ENCODE measurements at regions not wholly inside any gene's neighbourhood (a gene's known extent, or its start where the extent isn't known, plus 50 kb on each side); places are given as distances from the start of the nearest gene placed in this dataset.

DNA sequence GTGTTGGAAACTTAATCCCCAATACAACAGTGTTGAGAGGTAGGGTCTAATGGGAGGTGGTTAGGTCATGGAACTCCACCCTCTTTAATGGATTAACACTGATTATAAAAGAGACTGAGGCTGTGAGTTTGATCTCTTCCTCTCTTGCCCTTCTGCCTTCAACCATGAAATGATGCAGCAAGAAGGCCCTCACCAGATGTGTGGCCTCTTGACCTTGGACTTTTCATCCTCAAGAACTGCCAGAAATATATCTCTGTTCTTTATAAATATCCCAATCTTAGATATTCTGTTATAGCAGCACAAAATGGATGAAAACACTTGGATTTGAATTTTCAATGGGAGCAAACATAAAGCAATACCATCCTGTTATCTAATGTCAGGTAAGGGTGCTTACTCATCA, 67.6 kb downstream of the NMUR2 start:
- Mint-ChIP-seq H3K4me3 (no peak overlapping the region), H3K9me3 (no peaks in the 10 kb centered on the region), H3K36me3 (no peaks in the 10 kb centered on the region), H3K4me1 (peaks cover 4% of the 10 kb centered on the region), H3K27me3 (peaks cover 1% of the 10 kb centered on the region), H3K27ac (no peak overlapping the region)
- DNase-seq (ENCODE audit: low spot score in 2 of 2) = no peak
- no peak for ATAC-seq (ENCODE audit: low read depth)

DNA sequence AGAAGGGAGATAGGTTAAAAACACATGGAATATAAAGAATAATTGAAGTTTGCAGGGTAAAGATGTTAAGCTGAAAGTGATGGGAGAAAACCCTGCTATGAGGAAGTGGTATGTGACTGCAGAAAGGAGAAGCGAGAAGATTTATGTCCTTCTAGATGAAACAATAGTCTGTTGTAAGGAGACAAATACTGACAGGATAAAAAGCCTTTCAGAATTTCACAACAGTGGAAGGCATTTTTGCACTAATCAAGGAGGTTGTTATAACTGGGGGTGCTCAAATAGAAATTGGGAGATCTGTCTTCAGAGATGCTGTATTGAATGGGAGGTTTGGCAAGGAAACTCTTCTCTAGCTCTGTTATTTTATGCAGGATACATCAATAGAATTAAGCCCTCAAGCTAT, 69.6 kb downstream of the NMUR2 start:
- ATAC-seq (ENCODE audit: low read depth) (no peak), DNase-seq (ENCODE audit: low spot score in 2 of 2) (no peak)
- H3K27ac Mint-ChIP-seq = no peak overlapping the region
- peaks cover 5% of the 10 kb centered on the region for H3K27me3 Mint-ChIP-seq
- no peaks in the 10 kb centered on the region for H3K9me3 Mint-ChIP-seq
- no peaks in the 10 kb centered on the region for H3K36me3 Mint-ChIP-seq
- H3K4me1 Mint-ChIP-seq = peaks cover 4% of the 10 kb centered on the region
- H3K4me3 Mint-ChIP-seq = no peak overlapping the region

DNA sequence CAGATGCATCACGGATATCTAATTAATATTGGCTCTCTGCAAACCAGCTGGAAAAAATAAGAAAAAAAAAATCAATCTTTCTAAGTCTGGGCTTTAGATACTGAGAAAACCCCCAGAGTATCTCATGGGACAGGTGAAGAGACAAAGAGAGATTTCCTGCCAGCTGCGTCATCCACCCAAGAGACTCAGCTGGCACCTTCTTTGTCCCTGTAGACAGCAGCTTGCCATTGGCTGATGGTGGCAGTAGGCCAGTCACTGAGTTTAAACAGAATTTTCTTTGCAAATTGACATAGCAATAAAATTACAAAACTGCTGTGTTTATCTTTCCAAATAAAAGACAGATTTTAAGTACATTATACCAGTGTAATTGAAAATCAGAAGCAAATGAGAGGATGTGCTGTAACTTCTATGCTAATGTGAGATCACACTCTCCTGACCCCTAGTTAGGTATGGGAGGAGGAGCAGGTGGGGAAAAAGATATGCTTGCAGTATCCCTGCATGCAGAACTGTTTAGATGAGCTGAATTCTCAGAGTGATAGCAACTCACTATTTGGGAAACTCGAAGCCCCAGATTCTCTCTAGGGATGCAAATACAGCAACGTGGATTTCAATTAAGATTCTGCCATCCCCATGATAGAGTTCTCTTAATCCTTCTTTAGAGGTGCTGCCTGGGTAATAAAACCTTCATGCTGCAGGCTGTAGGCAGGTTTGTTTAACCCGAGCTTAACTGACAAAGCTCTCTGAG, 72.2 kb downstream of the NMUR2 start:
- H3K27ac Mint-ChIP-seq = no peak overlapping the region
- DNase-seq (ENCODE audit: low spot score in 2 of 2) (no peak), ATAC-seq (ENCODE audit: low read depth) (peak; percentile 26)
- H3K36me3 Mint-ChIP-seq = no peaks in the 10 kb centered on the region
- H3K9me3 Mint-ChIP-seq = no peaks in the 10 kb centered on the region
- peaks cover 6% of the 10 kb centered on the region for H3K27me3 Mint-ChIP-seq
- H3K4me3 Mint-ChIP-seq = no peak overlapping the region
- H3K4me1 Mint-ChIP-seq = peaks cover 4% of the 10 kb centered on the region

DNA sequence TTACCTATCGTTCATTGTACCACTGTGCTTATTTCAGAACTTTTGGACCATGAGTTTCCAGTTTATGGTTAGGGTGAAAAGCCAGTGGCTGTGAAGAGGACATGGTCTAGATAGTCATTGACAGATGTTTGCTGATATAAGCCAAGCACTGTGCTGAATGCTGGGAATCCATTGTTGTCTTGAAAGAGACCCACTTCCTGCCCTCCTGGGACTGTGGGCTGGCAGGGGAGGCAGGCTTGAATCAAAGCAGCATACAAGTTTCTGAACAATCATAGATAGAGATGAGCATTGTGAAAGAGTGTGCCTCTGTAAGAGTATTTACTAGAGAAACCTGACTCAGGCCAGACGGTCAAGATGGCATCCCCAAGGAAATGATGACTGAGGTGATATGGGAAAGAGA, 73.4 kb downstream of the NMUR2 start:
- Mint-ChIP-seq H3K27me3 (peaks cover 6% of the 10 kb centered on the region), H3K4me3 (no peak overlapping the region), H3K4me1 (peaks cover 4% of the 10 kb centered on the region), H3K36me3 (no peaks in the 10 kb centered on the region), H3K27ac (no peak overlapping the region), H3K9me3 (no peaks in the 10 kb centered on the region)
- no peak for DNase-seq (ENCODE audit: low spot score in 2 of 2)
- no peak for ATAC-seq (ENCODE audit: low read depth)

DNA sequence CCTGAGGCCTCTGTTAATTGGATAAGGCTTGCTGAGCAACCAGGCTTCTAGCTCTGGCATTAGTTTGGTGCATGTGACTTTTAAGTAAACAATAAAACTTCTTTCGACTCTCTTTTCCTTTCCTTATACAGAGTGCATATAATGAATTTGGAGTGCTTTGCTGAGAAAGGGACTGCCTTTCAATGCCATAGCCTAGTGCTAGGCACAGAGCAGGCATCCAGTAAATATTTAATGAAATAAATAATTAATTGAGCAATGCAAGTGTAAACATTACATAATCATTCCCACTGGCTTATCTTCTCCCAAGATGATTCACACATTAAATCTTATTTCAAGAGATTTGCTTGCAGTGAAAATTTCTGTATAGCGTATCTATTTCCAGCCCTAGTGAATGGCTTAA, 74.1 kb downstream of the NMUR2 start:
- no peaks in the 10 kb centered on the region for H3K36me3 Mint-ChIP-seq
- H3K4me3 Mint-ChIP-seq = no peak overlapping the region
- H3K9me3 Mint-ChIP-seq = peaks cover under 1% of the 10 kb centered on the region
- ATAC-seq (ENCODE audit: low read depth) (no peak), DNase-seq (ENCODE audit: low spot score in 2 of 2) (no peak)
- H3K27ac Mint-ChIP-seq = no peak overlapping the region
- H3K4me1 Mint-ChIP-seq = peaks cover 4% of the 10 kb centered on the region
- H3K27me3 Mint-ChIP-seq = peaks cover 6% of the 10 kb centered on the region

DNA sequence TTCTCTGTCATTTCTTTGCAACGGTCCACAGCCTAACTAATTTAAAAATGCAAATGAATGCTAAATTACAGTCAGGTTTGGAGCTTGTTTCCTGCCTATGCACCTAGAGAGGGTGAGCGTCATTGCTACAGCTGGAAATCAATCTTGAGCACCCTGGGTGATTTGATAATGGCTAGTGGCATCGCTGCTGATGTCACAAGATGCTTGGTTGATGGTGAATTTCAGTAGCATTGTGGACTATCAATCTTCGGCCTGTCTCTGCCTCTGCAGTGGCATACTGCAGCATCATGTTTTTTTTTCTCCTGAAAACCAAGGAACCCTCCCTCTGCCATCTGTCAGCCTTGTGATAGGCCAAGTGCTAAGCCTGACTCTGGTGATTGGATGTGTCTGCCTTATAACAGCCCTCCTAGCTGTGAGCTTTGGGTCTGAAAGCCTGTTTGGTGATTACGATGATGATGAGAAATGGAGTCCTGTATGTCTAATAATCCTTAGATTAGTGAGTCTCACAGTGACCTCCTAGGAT, 75.3 kb downstream of the NMUR2 start:
- H3K27me3 Mint-ChIP-seq = peaks cover 6% of the 10 kb centered on the region
- ATAC-seq (ENCODE audit: low read depth) = no peak
- H3K4me1 Mint-ChIP-seq = no peaks in the 10 kb centered on the region
- DNase-seq (ENCODE audit: low spot score in 2 of 2) = no peak
- no peak overlapping the region for H3K4me3 Mint-ChIP-seq
- H3K27ac Mint-ChIP-seq = no peak overlapping the region
- H3K9me3 Mint-ChIP-seq = peaks cover 6% of the 10 kb centered on the region
- no peaks in the 10 kb centered on the region for H3K36me3 Mint-ChIP-seq

DNA sequence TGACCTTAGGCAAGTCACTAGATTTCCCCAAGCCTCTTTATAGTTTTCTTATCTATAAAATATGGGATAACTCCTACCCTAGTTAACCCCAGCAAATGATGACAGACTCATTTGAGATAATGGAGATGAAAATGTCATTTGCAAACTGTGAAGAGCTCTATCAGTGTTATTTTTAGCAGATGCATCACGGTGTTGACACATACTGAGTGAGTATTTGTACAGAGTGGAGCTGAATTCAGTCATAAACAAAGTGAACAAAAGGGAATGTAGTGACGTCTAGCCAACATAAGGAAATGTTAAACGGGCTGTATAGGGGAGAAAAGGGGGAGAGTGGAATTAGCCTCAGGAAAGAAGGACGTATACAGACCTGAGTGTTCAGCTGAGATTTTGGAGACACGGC, 75.9 kb downstream of the NMUR2 start:
- Mint-ChIP-seq H3K9me3 (peaks cover 6% of the 10 kb centered on the region), H3K27ac (no peak overlapping the region), H3K27me3 (peaks cover 6% of the 10 kb centered on the region), H3K4me3 (no peak overlapping the region), H3K36me3 (no peaks in the 10 kb centered on the region), H3K4me1 (no peaks in the 10 kb centered on the region)
- no peak for ATAC-seq (ENCODE audit: low read depth)
- no peak for DNase-seq (ENCODE audit: low spot score in 2 of 2)

DNA sequence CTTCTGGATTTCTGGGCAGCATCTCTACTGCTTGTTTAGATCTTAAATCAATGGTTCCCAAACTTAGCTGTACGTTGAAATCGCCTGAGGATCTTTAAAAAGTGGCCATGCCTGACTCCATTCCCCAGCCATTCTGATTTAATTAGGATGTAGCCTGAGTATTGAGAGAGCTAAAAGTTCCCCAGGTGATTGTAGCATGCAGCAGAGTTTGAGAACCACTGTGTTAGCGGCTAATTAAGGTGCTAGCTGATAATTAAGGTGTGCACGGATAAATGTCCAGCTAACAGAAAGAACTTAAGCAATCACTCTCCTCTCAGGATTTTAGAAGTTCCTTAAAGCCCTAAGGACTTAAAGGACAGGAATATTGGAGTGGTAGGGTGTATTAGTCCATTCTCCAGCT, 89.1 kb downstream of the NMUR2 start:
- H3K36me3 Mint-ChIP-seq = no peaks in the 10 kb centered on the region
- DNase-seq (ENCODE audit: low spot score in 2 of 2) (no peak), ATAC-seq (ENCODE audit: low read depth) (no peak)
- no peaks in the 10 kb centered on the region for H3K4me1 Mint-ChIP-seq
- peaks cover 10% of the 10 kb centered on the region for H3K27me3 Mint-ChIP-seq
- H3K4me3 Mint-ChIP-seq = no peak overlapping the region
- H3K9me3 Mint-ChIP-seq = no peaks in the 10 kb centered on the region
- no peak overlapping the region for H3K27ac Mint-ChIP-seq

DNA sequence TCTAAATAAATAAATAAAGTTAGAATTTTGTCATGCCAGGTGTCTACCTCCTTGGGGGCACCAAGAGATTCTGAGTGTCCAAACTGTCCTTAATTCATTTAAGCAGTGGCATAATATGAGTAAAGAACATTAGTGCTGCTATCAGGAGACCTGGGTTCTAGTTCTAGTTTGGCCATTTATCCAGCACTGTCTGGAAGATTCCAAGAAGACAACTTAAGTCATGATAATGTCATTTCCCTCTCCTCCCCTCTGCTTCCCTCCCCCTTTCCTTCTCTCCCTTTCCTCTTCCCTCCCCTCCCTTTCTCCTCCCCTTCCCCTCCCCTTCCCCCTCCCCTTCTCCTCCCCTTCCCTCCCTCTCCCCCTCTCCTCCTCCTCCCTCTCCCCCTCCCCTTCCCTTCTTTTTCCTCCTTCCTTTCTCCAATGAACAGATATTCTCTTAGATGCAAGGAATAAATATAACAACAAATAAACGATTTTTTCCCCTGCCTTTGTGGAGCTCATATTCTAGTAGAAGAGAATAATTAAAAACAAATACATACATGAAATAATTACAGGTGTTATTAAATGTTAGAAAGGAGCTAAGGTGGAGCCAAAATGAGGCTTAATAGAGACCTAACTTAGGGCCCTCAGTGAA, 90.8 kb downstream of the NMUR2 start:
- no peaks in the 10 kb centered on the region for H3K9me3 Mint-ChIP-seq

DNA sequence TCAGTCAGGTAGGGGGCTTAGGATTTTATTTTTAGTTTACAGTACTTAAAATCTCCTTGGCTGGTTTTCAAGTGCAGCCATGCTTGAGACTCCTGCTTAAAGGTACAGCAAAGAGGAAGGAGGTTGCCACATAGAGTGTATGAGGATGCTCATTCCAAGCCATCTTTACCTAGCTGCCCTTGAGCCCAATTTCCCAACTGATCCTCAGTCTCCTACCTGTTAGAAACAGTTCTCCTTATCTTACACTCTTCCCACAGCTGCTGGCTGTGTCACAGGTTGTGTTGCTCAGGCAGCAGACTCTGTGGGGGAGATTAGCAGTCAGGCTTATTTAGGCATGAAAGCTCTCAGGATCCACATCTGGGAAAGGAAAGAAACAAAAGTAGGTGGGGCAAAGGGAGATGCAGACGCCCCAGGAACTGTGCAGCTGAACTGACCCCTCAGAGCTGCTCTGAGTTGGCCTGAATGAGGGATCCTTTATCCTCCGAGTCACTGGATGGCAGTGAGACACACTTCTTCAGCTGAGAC, 95.1 kb downstream of the NMUR2 start:
- H3K4me1 Mint-ChIP-seq = no peaks in the 10 kb centered on the region
- H3K27ac Mint-ChIP-seq = no peak overlapping the region
- no peak overlapping the region for H3K4me3 Mint-ChIP-seq
- no peaks in the 10 kb centered on the region for H3K36me3 Mint-ChIP-seq
- ATAC-seq (ENCODE audit: low read depth) (no peak), DNase-seq (ENCODE audit: low spot score in 2 of 2) (no peak)
- no peaks in the 10 kb centered on the region for H3K9me3 Mint-ChIP-seq
- peaks cover 4% of the 10 kb centered on the region for H3K27me3 Mint-ChIP-seq

More for the DNA sequence above, 90.8 kb downstream of the NMUR2 start:
- H3K27me3 Mint-ChIP-seq = peaks cover 11% of the 10 kb centered on the region
- ATAC-seq (ENCODE audit: low read depth) = no peak
- no peak overlapping the region for H3K4me3 Mint-ChIP-seq
- H3K36me3 Mint-ChIP-seq = no peaks in the 10 kb centered on the region
- no peaks in the 10 kb centered on the region for H3K4me1 Mint-ChIP-seq
- DNase-seq (ENCODE audit: low spot score in 2 of 2) = no peak
- no peak overlapping the region for H3K27ac Mint-ChIP-seq

DNA sequence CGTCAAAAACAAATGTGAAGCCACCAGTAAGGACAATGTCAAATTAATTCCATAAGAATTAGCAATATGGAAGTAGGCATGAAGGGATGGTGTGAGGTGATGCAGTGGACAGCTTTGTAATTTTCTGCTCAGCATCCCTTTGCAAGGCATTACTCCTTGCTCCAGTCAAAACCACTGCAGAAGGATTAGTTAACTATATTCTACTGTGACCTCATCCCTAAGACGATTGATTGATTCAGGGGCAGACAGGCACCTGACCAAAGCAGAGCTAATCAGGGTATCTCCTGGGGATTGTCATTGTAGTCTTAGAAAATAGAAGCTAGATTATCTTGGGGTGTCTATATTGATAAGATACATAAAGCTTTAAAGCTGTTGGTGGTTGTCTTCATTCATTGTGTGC, 98.7 kb downstream of the NMUR2 start:
- H3K4me1 Mint-ChIP-seq = no peaks in the 10 kb centered on the region
- H3K4me3 Mint-ChIP-seq = no peak overlapping the region
- H3K27me3 Mint-ChIP-seq = peaks cover 12% of the 10 kb centered on the region
- DNase-seq (ENCODE audit: low spot score in 2 of 2) (no peak), ATAC-seq (ENCODE audit: low read depth) (no peak)
- no peaks in the 10 kb centered on the region for H3K9me3 Mint-ChIP-seq
- no peaks in the 10 kb centered on the region for H3K36me3 Mint-ChIP-seq
- no peak overlapping the region for H3K27ac Mint-ChIP-seq

DNA sequence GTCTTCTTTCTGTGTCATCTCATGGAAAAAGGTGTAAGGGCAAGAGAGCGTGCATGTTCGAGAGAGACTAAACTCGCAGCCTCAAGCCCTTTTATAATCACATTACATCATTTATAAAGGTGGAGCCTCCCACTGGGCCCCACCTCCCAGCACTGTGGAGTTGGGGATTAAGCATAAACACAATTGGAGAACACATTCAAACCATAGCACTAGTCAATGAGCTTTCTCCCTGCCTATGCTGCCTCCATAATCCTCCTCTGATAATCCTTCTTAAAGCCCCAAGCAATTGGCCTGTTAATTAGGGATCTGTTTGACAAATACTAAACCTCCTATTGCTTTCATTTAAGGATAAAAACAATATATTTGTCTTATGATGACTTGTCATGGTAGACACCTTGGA, 99.6 kb downstream of the NMUR2 start:
- DNase-seq (ENCODE audit: low spot score in 2 of 2) (no peak), ATAC-seq (ENCODE audit: low read depth) (no peak)
- Mint-ChIP-seq H3K9me3 (no peaks in the 10 kb centered on the region), H3K36me3 (no peaks in the 10 kb centered on the region), H3K27me3 (peaks cover 8% of the 10 kb centered on the region), H3K27ac (no peak overlapping the region), H3K4me3 (no peak overlapping the region), H3K4me1 (no peaks in the 10 kb centered on the region)

DNA sequence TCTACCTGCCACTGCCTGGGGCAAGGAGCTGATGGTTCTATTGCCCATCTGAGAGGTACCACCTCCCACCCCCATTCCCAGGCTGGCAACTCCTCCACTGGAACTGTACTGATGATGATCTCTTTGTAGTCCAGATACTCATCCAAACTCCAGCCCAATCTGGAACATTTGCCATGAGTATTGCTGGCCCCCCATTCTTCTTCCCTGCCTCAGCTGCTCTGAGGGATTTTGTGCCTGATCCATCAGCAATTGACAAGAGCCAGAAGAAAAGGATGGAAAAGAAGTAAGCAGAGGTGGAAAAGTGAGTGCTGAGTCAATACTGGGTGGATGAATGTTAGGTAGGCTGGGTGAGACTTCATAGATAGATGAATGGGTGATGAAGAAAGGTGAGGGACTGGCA, 101.2 kb downstream of the NMUR2 start:
- Mint-ChIP-seq H3K36me3 (no peaks in the 10 kb centered on the region), H3K4me1 (no peaks in the 10 kb centered on the region), H3K27ac (no peak overlapping the region), H3K4me3 (no peak overlapping the region), H3K9me3 (no peaks in the 10 kb centered on the region), H3K27me3 (peaks cover 8% of the 10 kb centered on the region)
- DNase-seq (ENCODE audit: low spot score in 2 of 2) = no peak
- ATAC-seq (ENCODE audit: low read depth) = no peak

DNA sequence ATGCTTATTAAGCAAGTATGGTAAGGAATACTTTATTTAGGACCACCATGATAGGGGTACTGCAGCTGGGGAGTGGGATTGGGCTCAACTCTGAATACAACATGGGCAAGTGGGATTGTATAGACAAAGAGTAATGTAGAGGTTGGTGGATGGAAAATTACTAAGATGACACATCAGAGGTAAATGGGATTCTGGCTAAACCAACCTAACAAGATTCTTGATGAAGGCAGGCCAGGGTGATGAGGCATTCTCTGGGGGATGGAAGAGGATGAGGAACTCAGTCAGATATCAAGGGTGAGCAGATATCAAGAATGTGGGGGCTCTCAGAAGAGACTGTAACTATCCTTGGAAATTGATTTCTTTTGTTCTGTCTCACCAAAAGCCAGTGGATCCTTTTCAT, 107.2 kb downstream of the NMUR2 start:
- DNase-seq (ENCODE audit: low spot score in 2 of 2) = no peak
- H3K9me3 Mint-ChIP-seq = no peaks in the 10 kb centered on the region
- no peaks in the 10 kb centered on the region for H3K4me1 Mint-ChIP-seq
- ATAC-seq (ENCODE audit: low read depth) = no peak
- peaks cover 6% of the 10 kb centered on the region for H3K27me3 Mint-ChIP-seq
- no peak overlapping the region for H3K27ac Mint-ChIP-seq
- H3K4me3 Mint-ChIP-seq = no peak overlapping the region
- no peaks in the 10 kb centered on the region for H3K36me3 Mint-ChIP-seq

Data from memory B cell (primary cell).